ENCODE measurements at regions not wholly inside any gene's neighbourhood (a gene's known extent, or its start where the extent isn't known, plus 50 kb on each side); places are given as distances from the start of the nearest gene placed in this dataset.
A peak's percentile ranks its signal among the peaks of the same experiment; 100 is the strongest.

DNA sequence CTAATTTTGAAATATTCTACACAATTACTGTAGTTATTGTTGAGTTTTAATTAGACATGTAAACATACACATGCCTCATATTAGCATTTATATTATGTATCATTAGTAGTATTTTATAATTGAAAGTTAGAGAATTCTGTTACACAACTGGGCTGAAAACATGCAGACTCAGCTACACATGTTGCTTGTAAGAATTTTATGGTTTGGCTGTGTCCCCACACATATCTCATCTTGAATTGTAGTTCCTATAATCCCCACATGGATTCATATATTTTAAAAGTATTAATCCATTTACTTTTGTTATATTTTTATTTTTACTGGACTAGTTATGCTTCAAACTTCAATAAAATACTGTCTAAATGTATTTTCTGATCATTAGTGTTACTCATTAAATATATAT, 2075.3 kb upstream of the C9orf72 start:
- intact Hi-C loops (cut with DNase I), result no loop called here
- Histone ChIP-seq H3K27ac (no peak overlapping the region), H3K9me3 (no peaks in the 10 kb centered on the region), H3K27me3 (no peaks in the 10 kb centered on the region), H3K4me3 (no peak overlapping the region), H3K4me1 (no peaks in the 10 kb centered on the region), H3K36me3 (no peaks in the 10 kb centered on the region)
- TF ChIP-seq, protein P1, sequence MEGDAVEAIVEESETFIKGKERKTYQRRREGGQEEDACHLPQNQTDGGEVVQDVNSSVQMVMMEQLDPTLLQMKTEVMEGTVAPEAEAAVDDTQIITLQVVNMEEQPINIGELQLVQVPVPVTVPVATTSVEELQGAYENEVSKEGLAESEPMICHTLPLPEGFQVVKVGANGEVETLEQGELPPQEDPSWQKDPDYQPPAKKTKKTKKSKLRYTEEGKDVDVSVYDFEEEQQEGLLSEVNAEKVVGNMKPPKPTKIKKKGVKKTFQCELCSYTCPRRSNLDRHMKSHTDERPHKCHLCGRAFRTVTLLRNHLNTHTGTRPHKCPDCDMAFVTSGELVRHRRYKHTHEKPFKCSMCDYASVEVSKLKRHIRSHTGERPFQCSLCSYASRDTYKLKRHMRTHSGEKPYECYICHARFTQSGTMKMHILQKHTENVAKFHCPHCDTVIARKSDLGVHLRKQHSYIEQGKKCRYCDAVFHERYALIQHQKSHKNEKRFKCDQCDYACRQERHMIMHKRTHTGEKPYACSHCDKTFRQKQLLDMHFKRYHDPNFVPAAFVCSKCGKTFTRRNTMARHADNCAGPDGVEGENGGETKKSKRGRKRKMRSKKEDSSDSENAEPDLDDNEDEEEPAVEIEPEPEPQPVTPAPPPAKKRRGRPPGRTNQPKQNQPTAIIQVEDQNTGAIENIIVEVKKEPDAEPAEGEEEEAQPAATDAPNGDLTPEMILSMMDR (IDR thresholded peaks at IDR 0.05), result no peak
- DNase-seq, result no peak
- ATAC-seq, result no peak

DNA sequence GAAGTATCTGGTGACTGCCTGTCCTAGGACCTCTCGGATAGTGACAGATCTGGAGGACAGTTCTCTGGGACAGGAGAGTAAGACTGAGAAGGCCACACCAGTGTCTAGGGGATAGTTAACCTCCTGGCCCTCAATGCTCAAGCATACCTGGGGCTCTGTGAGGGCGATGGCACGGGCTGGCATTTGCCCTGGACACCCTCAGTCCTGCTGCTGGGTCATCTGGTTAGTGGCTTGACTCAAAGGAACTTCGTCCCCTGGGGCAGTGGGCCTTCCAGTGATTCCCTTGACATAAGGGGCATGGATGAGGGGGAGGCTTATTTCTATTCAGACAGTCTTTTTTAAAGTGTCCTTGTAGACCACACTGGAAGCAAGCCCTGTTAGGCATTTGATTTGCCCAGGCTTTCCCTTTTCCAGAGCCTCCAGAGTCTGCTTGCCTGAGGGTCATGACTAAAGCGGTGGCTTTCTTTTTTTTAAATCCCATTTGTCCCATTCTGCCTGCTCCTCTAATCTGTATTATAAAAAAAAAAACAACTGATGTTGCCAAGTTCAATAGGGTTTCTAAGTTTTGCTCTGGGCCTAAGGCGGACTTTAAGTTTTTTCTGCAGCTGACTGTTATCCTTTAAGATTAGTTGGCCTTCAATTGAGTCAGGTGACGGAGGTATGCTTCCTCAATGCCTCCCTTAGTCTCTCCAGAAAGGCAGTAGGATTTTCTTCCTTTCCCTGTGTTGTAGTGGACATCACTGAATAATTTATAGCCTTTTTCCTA, 2083.5 kb upstream of the C9orf72 start:
- H3K27me3 ChIP-seq, result no peaks in the 10 kb centered on the region
- TF ChIP-seq, protein P1 (IDR thresholded peaks at IDR 0.05), result no peak
- peak in 1 of 4 donors; percentile 24 for DNase-seq

DNA sequence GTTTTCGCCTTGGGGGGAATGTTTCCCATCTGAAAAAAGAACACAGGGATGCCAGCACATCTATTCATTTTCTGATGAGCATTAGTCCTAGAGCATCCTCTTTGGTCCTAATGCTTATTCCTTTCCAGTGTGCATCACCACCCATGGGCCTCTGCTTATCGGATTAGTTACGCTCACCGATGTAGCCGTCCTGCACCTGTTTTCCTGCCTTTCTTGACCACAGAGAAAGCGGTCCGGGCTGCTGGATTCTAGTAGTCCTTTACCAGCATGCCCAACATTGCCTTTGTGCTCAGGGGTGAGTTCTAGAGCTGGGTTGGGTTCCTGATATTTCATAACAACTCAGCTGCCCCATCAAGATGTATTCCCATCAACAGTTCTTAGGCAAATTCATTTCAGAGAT, 2084.5 kb upstream of the C9orf72 start:
- TF ChIP-seq, protein P1 (IDR thresholded peaks at IDR 0.05), result no peak
- ATAC-seq (no peak), DNase-seq (no peak)
- Histone ChIP-seq H3K36me3 (no peaks in the 10 kb centered on the region), H3K27ac (no peak overlapping the region), H3K4me3 (no peak overlapping the region), H3K27me3 (no peaks in the 10 kb centered on the region), H3K4me1 (no peaks in the 10 kb centered on the region), H3K9me3 (no peaks in the 10 kb centered on the region)
- intact Hi-C loops (cut with DNase I), result no loop called here

More for the DNA sequence above, 2083.5 kb upstream of the C9orf72 start:
- no peak for ATAC-seq
- Histone ChIP-seq H3K36me3 (no peaks in the 10 kb centered on the region), H3K4me1 (no peaks in the 10 kb centered on the region), H3K9me3 (no peaks in the 10 kb centered on the region), H3K27ac (no peak overlapping the region), H3K4me3 (no peak overlapping the region)
- intact Hi-C loops (cut with DNase I), result no loop called here

DNA sequence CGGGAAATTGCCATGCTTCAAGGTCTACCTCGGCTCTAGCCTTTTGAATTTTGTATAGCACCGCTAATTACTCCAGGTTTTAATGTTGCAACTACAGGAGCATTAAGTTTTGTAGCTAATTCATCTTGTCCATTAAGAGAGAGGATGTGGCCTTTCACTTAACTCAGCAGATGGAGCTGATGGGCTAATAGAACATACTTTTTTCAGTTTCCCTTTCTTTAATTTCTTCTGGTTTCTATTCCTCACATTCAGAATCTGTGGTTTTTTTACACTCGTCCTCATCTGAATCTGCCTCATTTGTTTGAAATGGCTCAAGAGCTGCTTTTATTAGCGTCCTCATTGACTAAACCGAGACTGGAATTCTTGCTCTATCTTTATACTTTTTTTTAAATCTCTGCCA, 2085.7 kb upstream of the C9orf72 start:
- ATAC-seq (no peak), DNase-seq (no peak)
- Histone ChIP-seq H3K36me3 (no peaks in the 10 kb centered on the region), H3K4me3 (no peak overlapping the region), H3K9me3 (no peaks in the 10 kb centered on the region), H3K27ac (no peak overlapping the region), H3K4me1 (no peaks in the 10 kb centered on the region), H3K27me3 (no peaks in the 10 kb centered on the region)
- TF ChIP-seq, protein P1 (IDR thresholded peaks at IDR 0.05), result no peak
- intact Hi-C loops (cut with DNase I), result no loop called here

DNA sequence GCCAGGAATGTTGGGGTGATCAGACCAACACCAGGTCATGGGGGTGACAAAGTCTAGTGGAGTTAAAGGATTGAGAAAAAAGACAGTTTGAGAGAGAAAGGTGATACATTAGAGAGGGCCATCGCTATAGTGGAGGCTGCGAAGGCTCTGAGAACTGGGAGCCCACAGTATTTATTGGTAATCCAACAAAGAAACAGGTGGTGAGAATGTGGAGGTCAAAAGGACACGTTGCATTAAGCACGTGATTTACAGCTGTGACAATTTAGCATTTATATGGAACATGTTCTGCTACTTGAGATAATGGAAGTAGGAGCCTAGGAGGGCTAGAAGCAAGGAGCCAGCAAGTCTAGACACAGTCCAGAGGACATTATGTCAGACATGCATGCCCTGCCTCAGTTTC, 2086.5 kb upstream of the C9orf72 start:
- no peak overlapping the region for H3K4me3 ChIP-seq
- no peak overlapping the region for H3K27ac ChIP-seq
- H3K4me1 ChIP-seq, result no peaks in the 10 kb centered on the region
- H3K9me3 ChIP-seq, result no peaks in the 10 kb centered on the region
- intact Hi-C loops (cut with DNase I), result no loop called here
- no peaks in the 10 kb centered on the region for H3K36me3 ChIP-seq
- TF ChIP-seq, protein P1 (IDR thresholded peaks at IDR 0.05), result no peak
- no peaks in the 10 kb centered on the region for H3K27me3 ChIP-seq
- ATAC-seq, result no peak
- no peak for DNase-seq
